Loucy (cell line): ENCODE measurements at regions not wholly inside any gene's neighbourhood (a gene's known extent, or its start where the extent isn't known, plus 50 kb on each side); places are given as distances from the start of the nearest gene placed in this dataset.

ENCODE experiments used
- H2AFZ ChIP-seq: fragments of 200-600 bp; sonication (generic); 2 replicates; pipeline ENCODE4 v1.6.0; 2016; ENCODE audit warnings: antibody characterized with exemption, mild to moderate bottlenecking, low read length, moderate library complexity
- H3F3A ChIP-seq: fragments of 200-600 bp; 2 replicates; pipeline ENCODE4 v1.6.0; 2016; ENCODE audit warnings: antibody characterized with exemption, low read depth, mild to moderate bottlenecking
- H3K27me3 ChIP-seq: fragments of 200-600 bp; sonication (generic); 2 replicates; pipeline ENCODE4 v1.6.1; 2014; ENCODE audit warnings: low read length, mild to moderate bottlenecking; ENCODE audit not compliant: insufficient read depth, poor library complexity, severe bottlenecking
- H3K36me3 ChIP-seq: fragments of 200-600 bp; sonication (generic); 2 replicates; pipeline ENCODE4 v1.6.1; 2016; ENCODE audit warnings: low read length; ENCODE audit not compliant: insufficient read depth
- H3K4me1 ChIP-seq: fragments of 200-600 bp; sonication (generic); 2 replicates; pipeline ENCODE4 v1.5.1; 2014; ENCODE audit warnings: low read length, mild to moderate bottlenecking; ENCODE audit not compliant: insufficient read depth, poor library complexity, severe bottlenecking
- H3K4me2 ChIP-seq: fragments of 200-600 bp; sonication (generic); 2 replicates; pipeline ENCODE4 v1.6.0; 2014; ENCODE audit warnings: antibody characterized with exemption, low read length, low read depth, mild to moderate bottlenecking; ENCODE audit not compliant: poor library complexity, severe bottlenecking
- H3K4me3 ChIP-seq: fragments of 200-600 bp; sonication (generic); 2 replicates; pipeline ENCODE4 v1.5.1; 2014; ENCODE audit warnings: low read length, mild to moderate bottlenecking, mixed read lengths; ENCODE audit not compliant: poor library complexity, severe bottlenecking
- H3K79me2 ChIP-seq: fragments of 200-600 bp; sonication (generic); 2 replicates; pipeline ENCODE4 v1.6.1; 2014; ENCODE audit warnings: low read length; ENCODE audit not compliant: insufficient read depth
- H3K9ac ChIP-seq: fragments of 200-600 bp; sonication (generic); 2 replicates; pipeline ENCODE4 v1.6.0; 2014; ENCODE audit warnings: mild to moderate bottlenecking, low read depth, low read length, moderate library complexity; ENCODE audit not compliant: poor library complexity, severe bottlenecking
- H3K9me2 ChIP-seq: fragments of 200-600 bp; sonication (generic); replicated peaks from 2 replicates; pipeline ENCODE4 v1.6.1; 2016; ENCODE audit warnings: low read depth, low read length, mixed read lengths
- H3K9me3 ChIP-seq: fragments of 200-600 bp; sonication (generic); 2 replicates; pipeline ENCODE4 v1.6.1; 2014; ENCODE audit warnings: mild to moderate bottlenecking, antibody characterized with exemption, low read length, low read depth; ENCODE audit not compliant: insufficient read depth
- H4K20me1 ChIP-seq: fragments of 200-600 bp; sonication (generic); 2 replicates; pipeline ENCODE4 v1.6.0; 2014; ENCODE audit warnings: antibody characterized with exemption, low read length, mild to moderate bottlenecking; ENCODE audit not compliant: insufficient read depth, poor library complexity, severe bottlenecking
- EZH2phosphoT487 ChIP-seq: fragments of 200-600 bp; IDR thresholded peaks from 2 replicates; pipeline ENCODE4 v1.6.1; 2018; ENCODE audit warnings: antibody characterized with exemption, mild to moderate bottlenecking, moderate library complexity, borderline replicate concordance
- TF ChIP-seq, protein P1 (sequence below): fragments of 200-600 bp; sonication (generic); conservative IDR thresholded peaks from 2 replicates; pipeline ENCODE4 v1.5.1; 2014; ENCODE audit warnings: mild to moderate bottlenecking, antibody characterized with exemption, low read length

DNA sequence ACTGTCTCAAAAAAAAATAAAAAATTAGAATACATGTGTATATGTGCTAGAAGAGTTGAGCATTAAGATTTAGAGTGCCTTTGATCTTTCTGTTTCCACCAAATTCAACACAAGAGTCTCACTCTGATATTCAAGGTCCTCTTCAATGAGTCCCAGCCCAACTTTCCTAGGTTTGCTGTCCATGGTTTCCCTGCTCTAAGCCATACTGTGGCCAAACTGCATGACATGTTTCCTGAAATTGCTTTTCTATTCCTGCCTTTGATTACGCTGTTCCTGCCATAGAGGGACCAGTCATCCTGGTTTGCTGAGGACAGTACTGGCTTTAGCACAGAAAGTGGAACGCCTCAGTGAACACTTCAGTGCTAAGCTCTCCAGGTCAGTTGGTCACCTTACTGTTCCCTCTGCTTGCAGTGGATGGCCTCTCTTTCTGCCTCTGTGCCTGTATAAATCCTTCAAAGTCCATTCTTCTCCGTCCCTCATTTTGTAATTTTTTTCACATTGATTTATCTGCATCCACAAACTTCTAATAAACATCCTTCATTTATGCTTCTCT is 305.9 kb upstream of the PROX1 start:
- Histone ChIP-seq H3K9ac (no peak overlapping the region), H3F3A (no peaks in the 10 kb centered on the region), H3K4me1 (no peaks in the 10 kb centered on the region), H3K9me2 (no peaks in the 10 kb centered on the region), H3K9me3 (no peaks in the 10 kb centered on the region), H4K20me1 (no peaks in the 10 kb centered on the region), H3K4me2 (no peak overlapping the region), H3K79me2 (no peaks in the 10 kb centered on the region), H2AFZ (no peak overlapping the region), H3K4me3 (no peak overlapping the region), H3K36me3 (no peaks in the 10 kb centered on the region), H3K27me3 (no peaks in the 10 kb centered on the region)
- no peak for TF ChIP-seq EZH2phosphoT487
- TF ChIP-seq, protein P1, sequence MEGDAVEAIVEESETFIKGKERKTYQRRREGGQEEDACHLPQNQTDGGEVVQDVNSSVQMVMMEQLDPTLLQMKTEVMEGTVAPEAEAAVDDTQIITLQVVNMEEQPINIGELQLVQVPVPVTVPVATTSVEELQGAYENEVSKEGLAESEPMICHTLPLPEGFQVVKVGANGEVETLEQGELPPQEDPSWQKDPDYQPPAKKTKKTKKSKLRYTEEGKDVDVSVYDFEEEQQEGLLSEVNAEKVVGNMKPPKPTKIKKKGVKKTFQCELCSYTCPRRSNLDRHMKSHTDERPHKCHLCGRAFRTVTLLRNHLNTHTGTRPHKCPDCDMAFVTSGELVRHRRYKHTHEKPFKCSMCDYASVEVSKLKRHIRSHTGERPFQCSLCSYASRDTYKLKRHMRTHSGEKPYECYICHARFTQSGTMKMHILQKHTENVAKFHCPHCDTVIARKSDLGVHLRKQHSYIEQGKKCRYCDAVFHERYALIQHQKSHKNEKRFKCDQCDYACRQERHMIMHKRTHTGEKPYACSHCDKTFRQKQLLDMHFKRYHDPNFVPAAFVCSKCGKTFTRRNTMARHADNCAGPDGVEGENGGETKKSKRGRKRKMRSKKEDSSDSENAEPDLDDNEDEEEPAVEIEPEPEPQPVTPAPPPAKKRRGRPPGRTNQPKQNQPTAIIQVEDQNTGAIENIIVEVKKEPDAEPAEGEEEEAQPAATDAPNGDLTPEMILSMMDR: no peak

DNA sequence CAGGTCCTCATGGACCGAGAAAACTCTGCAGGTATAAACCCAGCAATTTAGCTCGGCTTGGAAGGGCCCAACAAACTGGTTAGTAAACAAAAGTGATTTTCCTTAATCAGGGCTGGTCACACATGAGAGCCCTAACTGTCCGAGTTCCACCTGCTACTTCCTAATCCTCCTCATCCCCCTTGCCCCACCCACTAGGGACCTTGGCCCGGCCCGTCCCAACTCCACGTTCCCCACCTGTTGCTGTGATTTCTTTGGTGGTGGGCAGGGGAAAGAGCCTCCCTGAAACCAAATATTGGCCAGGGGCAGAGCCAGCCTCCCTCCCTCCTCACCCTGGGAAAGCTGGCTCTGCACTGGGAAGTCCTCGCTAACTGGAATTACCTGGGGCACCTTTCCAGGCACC is 304.2 kb upstream of the PROX1 start:
- Histone ChIP-seq H3F3A (no peaks in the 10 kb centered on the region), H3K4me1 (no peaks in the 10 kb centered on the region), H2AFZ (no peak overlapping the region), H3K4me3 (no peak overlapping the region), H3K27me3 (no peaks in the 10 kb centered on the region), H3K4me2 (no peak overlapping the region), H3K9ac (no peak overlapping the region), H4K20me1 (no peaks in the 10 kb centered on the region), H3K9me2 (no peaks in the 10 kb centered on the region), H3K9me3 (no peaks in the 10 kb centered on the region), H3K79me2 (no peaks in the 10 kb centered on the region), H3K36me3 (no peaks in the 10 kb centered on the region)
- TF ChIP-seq, protein P1: no peak
- TF ChIP-seq EZH2phosphoT487: no peak

DNA sequence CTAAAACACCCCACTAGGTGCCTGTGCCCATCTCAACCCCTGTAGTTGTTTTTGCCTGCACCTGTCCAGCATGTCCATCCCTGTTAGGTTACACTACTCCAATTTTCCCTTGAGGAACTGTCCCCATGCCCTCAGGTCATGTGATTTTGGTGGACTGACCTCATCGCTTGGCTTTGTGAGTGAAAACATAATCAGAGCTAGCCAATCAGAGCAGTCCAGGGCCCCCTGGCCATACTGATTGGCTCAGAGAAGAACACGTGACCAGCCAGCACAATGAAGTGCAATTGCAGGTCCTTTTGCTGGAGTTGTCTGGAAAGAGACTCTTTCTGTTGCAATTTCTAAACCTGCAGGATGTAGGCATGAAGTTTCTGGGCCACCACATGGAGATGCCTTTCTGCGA is 303.3 kb upstream of the PROX1 start:
- H2AFZ ChIP-seq: no peak overlapping the region

More for the DNA sequence above, 303.3 kb upstream of the PROX1 start:
- Histone ChIP-seq H3K4me3 (no peak overlapping the region), H3K79me2 (no peaks in the 10 kb centered on the region), H3K36me3 (no peaks in the 10 kb centered on the region), H3K9me3 (no peaks in the 10 kb centered on the region), H3K9ac (no peak overlapping the region), H3K4me2 (no peak overlapping the region), H3F3A (no peaks in the 10 kb centered on the region), H3K27me3 (no peaks in the 10 kb centered on the region), H3K9me2 (no peaks in the 10 kb centered on the region), H4K20me1 (no peaks in the 10 kb centered on the region), H3K4me1 (no peaks in the 10 kb centered on the region)
- TF ChIP-seq, protein P1: no peak
